HEK293T (cell line): ENCODE measurements at regions not wholly inside any gene's neighbourhood (a gene's known extent, or its start where the extent isn't known, plus 50 kb on each side); places are given as distances from the start of the nearest gene placed in this dataset.

Experiments used
- CTCF ChIA-PET: fragments of 350-600 bp; formaldehyde crosslinking; extraction: SDS; loops from one replicate; lab custom pipeline; 2021; ENCODE audit warnings: antibody characterized with exemption, inconsistent platforms; lab: Yijun Ruan, JAX
- POLR2A ChIA-PET: fragments of 350-600 bp; formaldehyde crosslinking; extraction: SDS; loops from one replicate; lab custom pipeline; 2020; ENCODE audit warnings: antibody characterized with exemption, inconsistent platforms; lab: Yijun Ruan, JAX
- DNase-seq: peaks from one replicate; pipeline ENCODE4 v3.0.0; 2012; ENCODE audit warnings: mixed read lengths; ENCODE audit errors: extremely low spot score
- ARNT ChIP-seq: fragments of 450-650 bp; IDR thresholded peaks from 2 replicates; pipeline ENCODE4 v1.6.1; 2017; ENCODE audit warnings: mild to moderate bottlenecking
- BHLHE40 ChIP-seq: fragments of 450-650 bp; IDR thresholded peaks from 2 replicates; pipeline ENCODE4 v1.6.1; 2016; ENCODE audit warnings: mild to moderate bottlenecking, moderate library complexity, borderline replicate concordance
- CTBP1 ChIP-seq: fragments of 450-650 bp; IDR thresholded peaks from 2 replicates; pipeline ENCODE4 v1.6.1; 2016; ENCODE audit warnings: borderline replicate concordance
- ELF4 ChIP-seq: fragments of 450-650 bp; IDR thresholded peaks from 2 replicates; pipeline ENCODE4 v1.6.1; 2017; ENCODE audit warnings: antibody characterized with exemption
- FOXA1 ChIP-seq: fragments of 450-650 bp; IDR thresholded peaks from 2 replicates; pipeline ENCODE4 v1.6.1; 2016; ENCODE audit warnings: mild to moderate bottlenecking
- FOXK2 ChIP-seq: fragments of 450-650 bp; IDR thresholded peaks from 2 replicates; pipeline ENCODE4 v1.6.1; 2016; ENCODE audit warnings: mild to moderate bottlenecking
- FOXM1 ChIP-seq: fragments of 450-650 bp; IDR thresholded peaks from 2 replicates; pipeline ENCODE4 v1.6.1; 2017; ENCODE audit warnings: mild to moderate bottlenecking, borderline replicate concordance
- HDGF ChIP-seq: fragments of 450-650 bp; IDR thresholded peaks from 2 replicates; pipeline ENCODE4 v1.6.1; 2017; ENCODE audit warnings: antibody characterized with exemption, borderline replicate concordance
- L3MBTL2 ChIP-seq: fragments of 450-650 bp; conservative IDR thresholded peaks from 2 replicates; pipeline ENCODE4 v1.6.1; 2016; ENCODE audit warnings: mild to moderate bottlenecking
- LEF1 ChIP-seq: fragments of 450-650 bp; IDR thresholded peaks from 2 replicates; pipeline ENCODE4 v1.6.1; 2017; ENCODE audit warnings: mild to moderate bottlenecking, borderline replicate concordance
- NFRKB ChIP-seq: fragments of 450-650 bp; IDR thresholded peaks from 2 replicates; pipeline ENCODE4 v1.6.1; 2016; ENCODE audit warnings: mild to moderate bottlenecking, moderate library complexity
- PKNOX1 ChIP-seq: fragments of 450-650 bp; IDR thresholded peaks from 2 replicates; pipeline ENCODE4 v1.6.1; 2016
- SP1 ChIP-seq: fragments of 450-650 bp; IDR thresholded peaks from 2 replicates; pipeline ENCODE4 v1.6.1; 2017
- SUZ12 ChIP-seq: fragments of 450-650 bp; IDR thresholded peaks from 2 replicates; pipeline ENCODE4 v1.6.1; 2016; ENCODE audit warnings: mild to moderate bottlenecking
- TARDBP ChIP-seq: fragments of 450-650 bp; IDR thresholded peaks from 2 replicates; pipeline ENCODE4 v1.6.1; 2016
- ZNF384 ChIP-seq: fragments of 450-650 bp; IDR thresholded peaks from 2 replicates; pipeline ENCODE4 v1.6.1; 2016

- TF ChIP-seq ARNT (no peak), LEF1 (no peak), SP1 (no peak), TARDBP (no peak), NFRKB (no peak), ZNF384 (no peak), ELF4 (no peak), FOXM1 (no peak), BHLHE40 (no peak), L3MBTL2 (no peak), SUZ12 (no peak), PKNOX1 (no peak), CTBP1 (no peak), FOXA1 (no peak)
- ChIA-PET CTCF (interaction anchor here (1.4 to 1.7 kb wide), 2 partner anchors 10 to 111 kb away, joined by 4 to 6 read pairs; no protein-coding TSS in a partner anchor), POLR2A (no interaction called here)
- DNase-seq: no peak
These were observed 540.3 kb downstream of the ETS1 start for GRCh38 chr11:128047026-128047425.

GRCh38 chr11:128046213-128046612, 541.1 kb downstream of the ETS1 start:
- TF ChIP-seq SUZ12 (no peak), BHLHE40 (no peak), L3MBTL2 (no peak), HDGF (no peak), PKNOX1 (no peak), CTBP1 (no peak), FOXM1 (no peak), NFRKB (no peak), ARNT (no peak), FOXK2 (no peak), TARDBP (no peak), LEF1 (no peak), SP1 (no peak), ZNF384 (no peak), ELF4 (no peak), FOXA1 (no peak)
- ChIA-PET CTCF (interaction anchor here (1.4 to 1.7 kb wide), 2 partner anchors 9 to 112 kb away, joined by 4 to 6 read pairs; no protein-coding TSS in a partner anchor), POLR2A (no interaction called here)
- no peak for DNase-seq

GRCh38 chr11:128045094-128045725, 542.1 kb downstream of the ETS1 start:
- POLR2A ChIA-PET: no interaction called here
- no peak for TF ChIP-seq LEF1
- TF ChIP-seq FOXA1: no peak
- TF ChIP-seq ARNT: no peak
- TF ChIP-seq SP1: no peak
- TF ChIP-seq BHLHE40: no peak
- no peak for TF ChIP-seq FOXM1
- no peak for TF ChIP-seq HDGF
- CTCF ChIA-PET: interaction anchor here (1.7 kb wide), 1 partner anchor 113 kb away, joined by 6 read pairs; no protein-coding TSS in a partner anchor
- DNase-seq: no peak

GRCh38 chr11:128042290-128042751, 545.0 kb downstream of the ETS1 start:
- DNase-seq: no peak
- TF ChIP-seq FOXM1: no peak
- TF ChIP-seq TARDBP: no peak
- no peak for TF ChIP-seq ARNT
- TF ChIP-seq HDGF: no peak
- TF ChIP-seq BHLHE40: no peak
- no peak for TF ChIP-seq ELF4
- no peak for TF ChIP-seq ZNF384
- no peak for TF ChIP-seq SUZ12
- no peak for TF ChIP-seq NFRKB
- no peak for TF ChIP-seq CTBP1
- CTCF ChIA-PET: no interaction called here
- POLR2A ChIA-PET: no interaction called here

GRCh38 chr11:128040603-128041002, 546.8 kb downstream of the ETS1 start:
- ChIA-PET POLR2A (no interaction called here), CTCF (interaction anchor here (0.6 to 0.7 kb wide), 2 partner anchors 49 to 645 kb away, joined by 3 to 4 read pairs; no protein-coding TSS in a partner anchor)

More at GRCh38 chr11:128040603-128041002, 546.8 kb downstream of the ETS1 start:
- no peak for TF ChIP-seq SP1
- no peak for TF ChIP-seq SUZ12
- TF ChIP-seq FOXA1: no peak
- TF ChIP-seq ELF4: no peak
- TF ChIP-seq NFRKB: no peak
- no peak for TF ChIP-seq ZNF384
- no peak for TF ChIP-seq PKNOX1
- TF ChIP-seq TARDBP: no peak
- no peak for TF ChIP-seq FOXK2
- no peak for TF ChIP-seq BHLHE40
- TF ChIP-seq L3MBTL2: no peak
- TF ChIP-seq ARNT: no peak
- no peak for TF ChIP-seq LEF1
- TF ChIP-seq HDGF: no peak
- no peak for TF ChIP-seq FOXM1
- no peak for TF ChIP-seq CTBP1
- no peak for DNase-seq
